ENCODE measurements at regions not wholly inside any gene's neighbourhood (a gene's known extent, or its start where the extent isn't known, plus 50 kb on each side); places are given as distances from the start of the nearest gene placed in this dataset.

- WGBS, 4 donors, result 73 to 85% (median 78%) methylated on average over 2 of the region's 2 CpGs
- intact Hi-C loops (cut with DNase I), result no loop called here
- Histone ChIP-seq H3K4me3 (no peak overlapping the region), H3K36me3 (no peaks in the 10 kb centered on the region), H3K27ac (no peak overlapping the region), H3K27me3 (no peaks in the 10 kb centered on the region), H3K4me1 (no peaks in the 10 kb centered on the region), H3K9me3 (no peaks in the 10 kb centered on the region)
- no peak for DNase-seq
- TF ChIP-seq CTCF (IDR thresholded peaks at IDR 0.05) (no peak), POLR2A (IDR thresholded peaks at IDR 0.05) (no peak)
- ATAC-seq, result no peak
These were observed 118.4 kb downstream of the DDX53 start for GRCh38 chrX:23118163-23118562.

- no peaks in the 10 kb centered on the region for H3K27me3 ChIP-seq
- 73 to 92% (median 80%) methylated on average over 6 of the region's 6 CpGs for WGBS, 4 donors
- no peak overlapping the region for H3K4me3 ChIP-seq
- intact Hi-C loops (cut with DNase I), result no loop called here
- no peak for DNase-seq
- TF ChIP-seq POLR2A (IDR thresholded peaks at IDR 0.05) (no peak), CTCF (IDR thresholded peaks at IDR 0.05) (no peak)
- no peak overlapping the region for H3K27ac ChIP-seq
- no peak for ATAC-seq
- no peaks in the 10 kb centered on the region for H3K36me3 ChIP-seq
- no peaks in the 10 kb centered on the region for H3K4me1 ChIP-seq
- H3K9me3 ChIP-seq, result no peaks in the 10 kb centered on the region
These were observed 119.2 kb downstream of the DDX53 start for GRCh38 chrX:23118890-23119527.

- no peak overlapping the region for H3K4me3 ChIP-seq
- 77 to 90% (median 88%) methylated on average over 4 of the region's 4 CpGs for WGBS, 4 donors
- ATAC-seq (no peak), DNase-seq (no peak)
- no peak overlapping the region for H3K27ac ChIP-seq
- H3K9me3 ChIP-seq, result no peaks in the 10 kb centered on the region
- TF ChIP-seq POLR2A (IDR thresholded peaks at IDR 0.05), result no peak
- no peak for TF ChIP-seq CTCF (IDR thresholded peaks at IDR 0.05)
- no peaks in the 10 kb centered on the region for H3K36me3 ChIP-seq
- H3K27me3 ChIP-seq, result peaks cover 0 to 3% (median 0%) of the 10 kb centered on the region in 9 donors
- H3K4me1 ChIP-seq, result no peaks in the 10 kb centered on the region
- intact Hi-C loops (cut with DNase I), result no loop called here
These were observed 127.8 kb downstream of the DDX53 start for GRCh38 chrX:23127586-23127985.

- intact Hi-C loops (cut with DNase I), result no loop called here
- Histone ChIP-seq H3K4me1 (no peaks in the 10 kb centered on the region), H3K36me3 (no peaks in the 10 kb centered on the region), H3K4me3 (no peak overlapping the region), H3K27me3 (peaks cover 0 to 3% (median 0%) of the 10 kb centered on the region in 9 donors), H3K9me3 (no peaks in the 10 kb centered on the region), H3K27ac (no peak overlapping the region)
- TF ChIP-seq CTCF (IDR thresholded peaks at IDR 0.05) (no peak), POLR2A (IDR thresholded peaks at IDR 0.05) (no peak)
- no peak for ATAC-seq
- 75 to 79% (median 76%) methylated on average over 8 of the region's 8 CpGs for WGBS, 4 donors
- no peak for DNase-seq
These were observed 133.8 kb downstream of the DDX53 start for GRCh38 chrX:23133551-23133950.

Data from heart left ventricle (tissue), 16 donors.